HCT116 (cell line): ENCODE measurements at regions not wholly inside any gene's neighbourhood (a gene's known extent, or its start where the extent isn't known, plus 50 kb on each side); places are given as distances from the start of the nearest gene placed in this dataset.
A peak's percentile ranks its signal among the peaks of the same experiment; 100 is the strongest.

Experiments used
- ATAC-seq: fragments of 200-7000 bp; cut with Tn5 transposase; 2 replicates; pipeline ENCODE4 v1.9.1; 2020; ENCODE audit warnings: mild to moderate bottlenecking, moderate library complexity
- BruUV-seq: library from RNA; stranded (reverse); fragments of 400-500 nt; replicated peaks from 2 replicates; lab custom pipeline; 2021; lab: Mats Ljungman, UMichigan
- CTCF ChIA-PET: fragments of 300-600 bp; sonication (Branson Sonifier 250); formaldehyde crosslinking; loops from one replicate; lab custom pipeline; 2021; ENCODE audit warnings: antibody characterized with exemption; lab: Charles Lee
- POLR2A ChIA-PET: fragments of 300-600, 350-600 bp; sonication (Branson Sonifier 250); formaldehyde crosslinking; loops from one replicate; lab custom pipeline; 2021; ENCODE audit warnings: antibody characterized with exemption; lab: Charles Lee
- RAD21 ChIA-PET, 2 experiments: fragments of 300-600 bp; sonication (Branson Sonifier 250); formaldehyde crosslinking; loops; one replicate each; lab custom pipeline; 2023; ENCODE audit warnings: low total read pairs in 2 of 2; ENCODE audit not compliant: uncharacterized antibody in 2 of 2, unreplicated experiment in 2 of 2, low non-redundant PET in 1 of 2; lab: Charles Lee
- DNase-seq: peaks from one replicate; pipeline ENCODE4 v3.0.0-alpha.2; 2010; ENCODE audit warnings: low read depth, low spot score
- H2AFZ ChIP-seq: fragments of 200-600 bp; shearing (Covaris generic), sonication (generic); 2 replicates; pipeline ENCODE4 v1.6.1; 2017; ENCODE audit warnings: low read depth, mixed run types, mixed read lengths, antibody characterized with exemption, low read length; ENCODE audit not compliant: poor library complexity, severe bottlenecking
- H3K27ac ChIP-seq: 2 replicates; pipeline ENCODE4 v1.5.1; 2012; ENCODE audit warnings: low read depth, low read length
- H3K27me3 ChIP-seq: fragments of 200-600 bp; sonication (generic); 2 replicates; pipeline ENCODE4 v1.6.1; 2016; ENCODE audit warnings: mixed run types, low read length, mixed read lengths; ENCODE audit not compliant: insufficient read depth
- H3K36me3 ChIP-seq, 2 experiments: fragments of 200-500 bp in 1 of 2; fragments of 200-600 bp in 1 of 2; sonication (Bioruptor generic) in 1 of 2; sonication (generic) in 1 of 2; 2 replicates each; pipeline versions ENCODE4 v1.5.1 to v1.6.1; 2014 to 2016; ENCODE audit warnings: low read length in 2 of 2, inconsistent platforms in 1 of 2, mixed read lengths in 1 of 2, mixed run types in 1 of 2; ENCODE audit not compliant: insufficient read depth in 2 of 2, control insufficient read depth in 1 of 2
- H3K4me1 ChIP-seq, 2 experiments: fragments of 200-600 bp in 1 of 2; sonication (generic) in 1 of 2; 2 replicates each; pipeline versions ENCODE4 v1.5.1 to v1.6.1; 2012 to 2017; ENCODE audit warnings: low read length in 2 of 2, inconsistent platforms in 1 of 2, mild to moderate bottlenecking in 1 of 2, mixed read lengths in 1 of 2, mixed run types in 1 of 2, moderate library complexity in 1 of 2; ENCODE audit not compliant: insufficient read depth in 2 of 2, control insufficient read depth in 1 of 2
- H3K4me2 ChIP-seq: fragments of 200-600 bp; sonication (generic); 2 replicates; pipeline ENCODE4 v1.6.1; 2017; ENCODE audit warnings: mixed run types, low read length, mixed read lengths
- H3K4me3 ChIP-seq, 2 experiments: fragments of 200-600 bp in 1 of 2; sonication (generic) in 1 of 2; replicated peaks in 1 of 2; 2 replicates each; pipeline ENCODE4 v1.5.1; 2011 to 2016; ENCODE audit warnings: low read length in 2 of 2, control low read depth in 1 of 2, low read depth in 1 of 2, mild to moderate bottlenecking in 1 of 2, mixed read lengths in 1 of 2, mixed run types in 1 of 2
- H3K79me2 ChIP-seq: fragments of 200-600 bp; sonication (generic); 2 replicates; pipeline ENCODE4 v1.6.1; 2017; ENCODE audit warnings: mild to moderate bottlenecking, mixed run types, low read length, moderate library complexity, mixed read lengths; ENCODE audit not compliant: insufficient read depth
- H3K9ac ChIP-seq: fragments of 200-600 bp; sonication (generic); 2 replicates; pipeline ENCODE4 v1.6.1; 2016; ENCODE audit warnings: low read length, mixed read lengths
- H3K9me2 ChIP-seq: fragments of 200-600 bp; sonication (generic), shearing (Covaris generic); 2 replicates; pipeline ENCODE4 v1.6.1; 2017; ENCODE audit warnings: mixed run types, mild to moderate bottlenecking, moderate library complexity; ENCODE audit not compliant: insufficient read depth
- H3K9me3 ChIP-seq, 2 experiments: fragments of 200-500 bp in 1 of 2; fragments of 200-600 bp in 1 of 2; sonication (Bioruptor generic) in 1 of 2; sonication (generic) in 1 of 2; 2 replicates each; pipeline ENCODE4 v1.6.1; 2014 to 2017; ENCODE audit warnings: low read length in 2 of 2, mixed read lengths in 2 of 2, inconsistent platforms in 1 of 2, low read depth in 1 of 2, mild to moderate bottlenecking in 1 of 2, mixed run types in 1 of 2, moderate library complexity in 1 of 2; ENCODE audit not compliant: control insufficient read depth in 1 of 2, insufficient read depth in 1 of 2
- H4K20me1 ChIP-seq: fragments of 200-600 bp; sonication (generic), shearing (Covaris generic); 2 replicates; pipeline ENCODE4 v1.6.1; 2017; ENCODE audit warnings: mixed run types, mild to moderate bottlenecking, moderate library complexity; ENCODE audit not compliant: insufficient read depth
- CBX3 ChIP-seq: IDR thresholded peaks from 2 replicates; pipeline ENCODE4 v1.6.1; 2012; ENCODE audit warnings: low read depth
- ELF1 ChIP-seq: IDR thresholded peaks from 2 replicates; pipeline ENCODE4 v1.6.1; 2012; ENCODE audit warnings: low read depth, borderline replicate concordance
- EZH2phosphoT487 ChIP-seq: fragments of 200-600 bp; IDR thresholded peaks from 2 replicates; pipeline ENCODE4 v1.6.1; 2018; ENCODE audit warnings: antibody characterized with exemption, borderline replicate concordance
- JUND ChIP-seq: IDR thresholded peaks from 2 replicates; pipeline ENCODE4 v1.6.1; 2012
- RAD21 ChIP-seq: IDR thresholded peaks from 2 replicates; pipeline ENCODE4 v1.6.1; 2012; ENCODE audit warnings: low read depth, mild to moderate bottlenecking
- REST ChIP-seq: IDR thresholded peaks from 2 replicates; pipeline ENCODE4 v1.6.1; 2012; ENCODE audit warnings: low read depth
- intact Hi-C: fragments of 100-400 bp; cut with micrococcal nuclease; formaldehyde crosslinking; loops from 2 replicates; pipeline ENCODE4 v1.10.0; 2022
- TF ChIP-seq, protein P1 (sequence below): IDR thresholded peaks from 2 replicates; pipeline ENCODE4 v1.6.1; 2012

GRCh38 chr5:93100976-93101375, 480.0 kb downstream of the NR2F1-AS1 start:
- TF ChIP-seq ELF1 (peak; percentile 8; the same call in 1 of the 2 replicates), REST (no peak)
- TF ChIP-seq, all 23 proteins: peak for 1
- POLR2A ChIA-PET = no interaction called here
- DNase-seq = no peak
- Histone ChIP-seq H3K27ac (peak overlapping the region; percentile 85), H3K4me1 (peaks cover 24 to 36% of the 10 kb centered on the region in 2 experiments), H3K79me2 (no peaks in the 10 kb centered on the region), H3K9me2 (no peaks in the 10 kb centered on the region), H3K4me3 (no peak overlapping the region), H3K9ac (no peak overlapping the region), H4K20me1 (no peaks in the 10 kb centered on the region), H3K27me3 (no peaks in the 10 kb centered on the region), H3K36me3 (no peaks in the 10 kb centered on the region), H2AFZ (no peak overlapping the region), H3K4me2 (0 out of 2 replicates have a peak overlapping the region, but pooled peaks have one; percentile 16), H3K9me3 (no peaks in the 10 kb centered on the region)
- intact Hi-C loops = no loop called here
- RAD21 ChIA-PET = no interaction called here
- no peak for ATAC-seq
- BruUV-seq = no TSS peak
- CTCF ChIA-PET = no interaction called here

GRCh38 chr5:93100428-93100827, 480.6 kb downstream of the NR2F1-AS1 start:
- CTCF ChIA-PET = no interaction called here
- no peak overlapping the region for H2AFZ ChIP-seq
- H3K4me2 ChIP-seq = peak overlapping the region; percentile 31
- POLR2A ChIA-PET = no interaction called here
- no peaks in the 10 kb centered on the region for H3K9me3 ChIP-seq
- RAD21 ChIA-PET = no interaction called here
- DNase-seq (peak; percentile 37), ATAC-seq (peak; percentile 46; the same call in 1 of the 2 replicates)
- peak overlapping the region; percentile 85 for H3K27ac ChIP-seq
- H3K9me2 ChIP-seq = no peaks in the 10 kb centered on the region
- peaks cover 24 to 36% of the 10 kb centered on the region in 2 experiments for H3K4me1 ChIP-seq
- TF ChIP-seq, protein P1, sequence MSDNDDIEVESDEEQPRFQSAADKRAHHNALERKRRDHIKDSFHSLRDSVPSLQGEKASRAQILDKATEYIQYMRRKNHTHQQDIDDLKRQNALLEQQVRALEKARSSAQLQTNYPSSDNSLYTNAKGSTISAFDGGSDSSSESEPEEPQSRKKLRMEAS = peak; percentile 80
- TF ChIP-seq CBX3 (0 out of 2 replicates have a peak, but pooled peaks have one; percentile 30), RAD21 (peak; percentile 9; the same call in 1 of the 2 replicates), EZH2phosphoT487 (no peak), JUND (0 out of 2 replicates have a peak, but pooled peaks have one; percentile 14)
- H3K79me2 ChIP-seq = no peaks in the 10 kb centered on the region
- no TSS peak for BruUV-seq
- H3K4me3 ChIP-seq = no peak overlapping the region
- intact Hi-C loops = no loop called here
- no peaks in the 10 kb centered on the region for H4K20me1 ChIP-seq
- H3K27me3 ChIP-seq = no peaks in the 10 kb centered on the region
- H3K9ac ChIP-seq = no peak overlapping the region
- H3K36me3 ChIP-seq = no peaks in the 10 kb centered on the region
